HG03575 (cell line): ENCODE measurements at regions not wholly inside any gene's neighbourhood (a gene's known extent, or its start where the extent isn't known, plus 50 kb on each side); places are given as distances from the start of the nearest gene placed in this dataset.

Experiments used
- ATAC-seq: cut with Tn5 transposase; IDR thresholded peaks from one replicate; pipeline ENCODE4 v1.9.1; 2021; ENCODE audit not compliant: unreplicated experiment, insufficient number of reproducible peaks, low FRiP score; ENCODE audit errors: extremely low read depth

DNA sequence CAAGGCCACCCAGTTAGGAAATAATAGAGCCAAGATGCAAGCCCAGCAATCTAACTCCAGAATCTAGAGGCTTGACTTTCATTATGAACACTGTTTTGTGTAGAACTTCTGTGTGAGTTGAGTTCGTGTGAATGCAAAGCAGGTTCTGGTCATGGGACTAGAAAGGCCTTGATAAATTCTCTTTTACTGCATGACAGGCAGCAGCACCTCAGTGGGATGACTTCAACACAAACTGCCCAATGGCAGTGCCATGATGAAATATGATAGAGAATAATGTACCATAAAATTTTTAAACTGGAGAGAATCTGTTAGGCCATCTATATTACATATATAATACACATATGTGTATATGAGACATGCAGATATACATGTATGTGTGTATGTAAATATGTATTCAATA is 214.5 kb downstream of the KLF5 start:
- ATAC-seq: no peak

DNA sequence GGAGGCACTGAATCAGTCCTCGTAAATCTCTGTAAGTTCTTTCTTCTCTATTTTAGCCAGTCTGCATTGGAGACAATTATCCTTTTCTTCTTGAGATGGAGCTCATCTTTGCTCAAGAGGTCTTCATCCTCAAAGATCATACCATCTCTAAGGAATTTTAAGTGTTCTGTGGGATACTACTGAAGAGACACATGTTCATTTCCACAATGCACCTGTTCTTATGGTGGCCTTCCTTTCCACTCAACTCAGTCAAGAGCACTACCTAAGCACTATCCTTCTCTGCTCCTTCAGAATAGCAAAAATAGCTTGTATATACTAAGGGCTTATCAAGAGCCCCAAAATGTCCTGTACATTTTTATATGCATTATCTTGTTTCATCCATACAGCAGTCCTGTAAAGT is 214.0 kb downstream of the KLF5 start:
- no peak for ATAC-seq

DNA sequence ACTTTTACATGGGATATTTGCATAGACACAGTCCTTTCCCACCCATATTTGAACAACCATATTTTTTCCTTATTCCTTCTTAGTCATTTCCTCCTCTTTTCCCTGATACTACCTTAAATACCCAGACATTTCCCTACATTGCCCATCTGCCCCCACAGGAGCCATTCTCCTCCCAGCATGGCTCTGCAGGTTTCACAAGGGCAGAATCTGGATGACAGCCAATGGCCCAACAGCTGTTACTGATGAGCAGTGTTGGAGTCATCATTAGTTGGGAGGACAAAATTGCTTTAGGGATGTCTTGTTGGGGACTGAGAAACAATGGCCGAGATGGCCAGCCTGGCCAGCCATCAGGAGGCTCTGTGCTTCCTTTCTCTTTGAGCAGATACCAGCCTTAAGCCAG is 209.5 kb downstream of the KLF5 start:
- ATAC-seq: no peak

DNA sequence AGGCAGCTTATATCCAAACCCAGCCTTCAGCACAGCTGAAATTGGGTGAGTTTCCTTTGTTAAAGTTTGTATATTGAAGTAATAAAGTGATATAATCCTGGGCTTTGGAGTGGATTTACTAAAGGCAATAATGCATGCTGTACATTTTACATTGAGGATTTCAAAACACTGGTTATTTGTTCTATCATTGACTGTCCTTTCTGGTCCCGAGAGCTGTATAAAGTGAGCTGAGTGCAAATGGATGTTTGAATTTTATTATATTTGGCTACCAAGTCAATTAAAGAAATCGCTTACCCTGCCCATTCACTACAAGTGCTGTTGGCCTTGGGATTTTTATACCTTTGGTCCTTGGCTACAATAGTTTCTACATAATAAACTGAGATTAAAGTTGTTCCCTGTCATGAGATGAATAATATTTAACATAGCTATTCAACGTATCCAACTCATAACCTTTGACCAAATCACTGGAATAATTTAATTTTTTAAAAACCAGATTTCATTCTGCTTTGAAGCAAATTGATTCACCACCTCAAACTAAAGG is 207.9 kb downstream of the KLF5 start:
- no peak for ATAC-seq

DNA sequence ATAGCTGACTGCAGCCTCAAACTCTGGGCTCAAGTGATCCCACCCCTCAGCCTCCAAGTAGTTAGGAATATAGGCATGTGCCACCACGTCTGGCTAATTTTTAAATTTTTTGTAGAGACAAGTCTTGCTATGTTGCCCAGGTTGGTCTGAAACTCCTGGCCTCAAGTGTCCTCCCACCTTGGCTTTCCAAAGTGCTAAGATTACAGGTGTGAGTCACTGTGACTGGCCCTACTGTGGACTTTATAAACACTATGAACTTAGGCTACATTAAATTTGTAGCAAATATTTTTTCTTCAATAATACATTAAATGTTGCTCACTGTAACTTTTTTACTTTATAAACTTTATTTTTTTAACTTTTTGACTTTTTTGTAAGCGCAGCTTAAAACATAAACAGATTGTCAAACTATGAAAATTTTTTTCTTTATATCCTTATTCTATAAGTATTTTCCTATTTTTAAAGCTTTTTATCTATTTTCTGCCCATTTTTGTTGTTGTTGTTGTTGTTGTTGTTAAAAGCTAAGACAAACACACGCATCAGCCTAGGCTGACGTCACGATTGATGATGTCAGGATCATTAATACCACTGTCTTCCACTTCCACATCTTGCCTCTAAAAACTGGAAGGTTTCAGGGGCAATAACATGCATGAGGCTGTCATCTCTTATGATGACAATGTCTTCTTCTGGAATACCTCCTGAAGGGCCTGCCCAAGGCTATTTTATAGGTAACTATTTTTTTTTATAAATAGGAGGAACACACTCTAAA is 204.2 kb downstream of the KLF5 start:
- no peak for ATAC-seq

DNA sequence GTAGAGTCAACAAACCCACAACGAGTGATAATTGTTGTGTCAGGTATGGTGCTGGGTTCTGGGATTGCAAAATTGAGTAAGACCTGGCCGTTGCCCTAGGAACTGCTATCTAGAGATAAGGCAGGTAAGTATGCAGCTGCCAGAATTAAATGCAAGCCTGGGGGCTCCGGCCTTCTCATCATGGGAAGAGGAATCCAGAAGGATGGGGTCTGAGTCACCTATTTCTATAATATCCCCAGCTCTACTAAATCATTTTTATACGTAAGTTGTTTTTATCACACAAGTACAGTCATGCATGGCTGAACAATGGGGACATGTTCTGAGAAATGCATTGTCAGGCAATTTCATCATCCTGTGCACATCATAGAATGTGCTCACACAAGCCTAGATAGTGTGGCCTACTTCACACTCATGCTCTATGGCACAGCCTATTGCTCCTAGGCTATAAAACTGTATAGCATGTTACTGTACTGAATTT is 203.0 kb downstream of the KLF5 start:
- no peak for ATAC-seq

DNA sequence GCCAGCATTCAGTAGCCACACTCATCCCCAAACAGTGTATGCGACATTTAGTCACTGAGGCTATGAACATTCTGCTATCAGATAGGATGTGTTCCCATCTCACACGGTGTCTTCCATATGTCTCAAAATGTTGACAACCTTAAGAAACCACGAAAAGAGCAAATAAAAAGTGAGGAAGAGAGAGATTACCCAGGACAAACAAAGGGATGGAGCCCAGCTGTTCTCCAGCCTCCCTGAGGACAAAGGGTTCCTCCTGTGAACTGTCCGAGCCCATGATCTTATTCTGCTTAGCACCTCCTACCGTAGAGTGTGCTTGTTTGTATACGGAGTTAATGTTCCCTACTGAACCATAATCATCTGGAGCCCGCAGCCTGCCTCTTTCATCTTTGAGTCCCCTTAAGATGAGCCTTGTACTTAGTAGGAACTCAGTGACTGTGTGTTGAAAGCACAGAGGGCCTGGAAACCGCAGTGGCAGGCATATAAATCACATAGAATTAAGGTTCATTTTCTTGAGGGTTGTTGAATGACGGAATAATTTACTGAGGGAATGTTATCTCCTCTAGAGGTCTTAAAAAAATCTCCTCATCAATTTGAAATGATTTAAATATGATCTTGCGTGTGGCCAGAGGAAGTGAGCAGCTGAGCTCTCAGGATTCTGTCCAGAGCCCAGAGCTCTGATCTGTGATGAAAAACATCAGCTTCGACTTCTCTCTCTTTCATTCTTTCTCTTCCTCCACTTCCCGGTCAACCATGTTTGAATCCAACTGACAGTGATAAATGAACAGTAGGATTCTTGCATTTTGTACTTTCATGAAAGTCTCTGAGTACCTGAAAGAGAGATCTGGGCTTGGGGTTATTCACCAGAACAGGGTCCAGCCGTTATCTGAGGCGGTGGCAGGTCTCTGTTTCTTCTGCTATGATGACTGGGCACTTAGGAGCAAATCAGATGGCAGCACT is 200.5 kb downstream of the KLF5 start:
- ATAC-seq: no peak

DNA sequence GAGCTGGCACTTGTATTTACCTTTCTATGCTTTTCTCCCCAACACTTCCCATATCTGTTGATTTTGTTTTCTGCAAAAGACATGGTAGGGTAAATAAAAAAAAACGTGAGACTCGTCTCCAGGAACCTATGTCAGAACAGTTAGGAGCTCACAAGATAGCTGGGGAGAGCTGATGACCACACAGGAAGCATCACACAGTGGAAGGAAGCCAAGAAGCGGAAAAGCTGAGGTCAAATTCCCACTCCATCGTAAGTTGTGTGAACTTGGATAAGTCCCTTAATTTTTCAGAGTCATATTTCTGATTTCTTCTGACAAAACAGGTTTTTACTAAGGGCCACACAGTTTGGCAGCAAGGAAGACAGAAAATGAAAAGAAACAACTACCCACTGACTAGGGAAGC is 199.6 kb downstream of the KLF5 start:
- ATAC-seq: no peak

DNA sequence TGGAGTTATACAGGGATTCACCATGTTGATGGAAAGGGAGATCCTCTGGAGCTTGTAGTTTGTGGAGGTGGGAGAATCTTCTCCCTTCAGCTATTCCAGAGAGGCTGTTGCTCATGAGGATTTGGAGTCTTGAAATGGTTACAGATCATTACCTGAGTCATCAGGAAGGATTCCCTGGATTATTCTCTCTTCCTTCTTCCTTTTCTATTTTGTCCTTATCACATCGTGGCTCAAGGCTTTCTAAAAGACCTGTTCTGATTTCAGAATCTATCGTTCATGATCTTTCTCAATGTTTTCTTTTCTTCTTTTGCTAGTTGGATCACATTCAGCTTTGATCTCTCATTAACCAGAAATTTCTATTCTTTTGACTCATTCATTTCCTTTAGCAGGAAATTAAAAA is 196.0 kb downstream of the KLF5 start:
- no peak for ATAC-seq

DNA sequence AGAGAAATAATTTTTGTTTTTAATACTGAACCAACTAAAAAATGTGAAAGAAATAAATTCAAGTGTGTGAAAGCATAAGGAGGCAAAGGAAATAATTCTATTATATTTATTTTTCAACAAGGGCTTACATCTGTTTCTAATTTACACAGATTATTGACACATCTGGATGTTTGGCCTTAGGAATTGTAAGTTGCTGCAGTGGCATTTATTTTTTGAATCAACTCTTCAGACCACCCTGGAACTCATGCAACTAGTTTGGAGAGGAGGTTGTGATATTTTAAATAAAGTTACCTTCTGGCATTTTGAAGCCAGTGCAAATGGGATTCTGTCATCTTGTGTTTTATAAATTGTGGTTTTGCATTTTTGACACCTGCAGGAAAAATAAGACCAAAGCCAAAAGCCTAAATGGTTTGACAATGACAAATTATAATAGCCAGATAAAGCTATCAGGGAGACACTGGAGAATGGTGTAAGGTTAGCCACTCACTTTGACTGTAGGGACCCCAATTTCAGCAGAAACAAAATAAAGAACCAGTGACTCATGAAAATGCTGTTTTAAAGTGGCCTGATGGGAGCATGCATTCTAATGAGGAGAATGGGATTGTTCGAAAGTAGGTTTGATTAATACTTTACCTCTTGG is 192.9 kb downstream of the KLF5 start:
- no peak for ATAC-seq

DNA sequence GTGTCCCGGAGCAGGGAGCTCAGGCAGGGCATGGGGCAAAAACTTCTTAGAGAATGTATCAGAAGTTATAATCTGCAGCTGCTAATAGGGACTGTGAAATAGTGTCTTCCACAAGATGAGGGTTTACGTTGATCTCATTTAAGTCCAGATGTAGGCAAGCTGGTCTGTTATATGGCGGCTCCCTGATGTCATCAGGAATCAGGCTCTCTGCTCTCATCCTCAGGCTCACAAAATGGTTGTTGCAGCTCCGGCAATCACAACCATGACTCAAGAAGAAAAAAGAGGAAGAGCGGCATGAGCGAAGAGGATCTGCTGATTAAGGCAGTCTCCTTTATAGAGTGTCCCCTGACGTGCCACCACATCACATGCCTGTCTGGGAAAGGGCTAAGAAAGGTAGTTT is 191.3 kb downstream of the KLF5 start:
- ATAC-seq: no peak

DNA sequence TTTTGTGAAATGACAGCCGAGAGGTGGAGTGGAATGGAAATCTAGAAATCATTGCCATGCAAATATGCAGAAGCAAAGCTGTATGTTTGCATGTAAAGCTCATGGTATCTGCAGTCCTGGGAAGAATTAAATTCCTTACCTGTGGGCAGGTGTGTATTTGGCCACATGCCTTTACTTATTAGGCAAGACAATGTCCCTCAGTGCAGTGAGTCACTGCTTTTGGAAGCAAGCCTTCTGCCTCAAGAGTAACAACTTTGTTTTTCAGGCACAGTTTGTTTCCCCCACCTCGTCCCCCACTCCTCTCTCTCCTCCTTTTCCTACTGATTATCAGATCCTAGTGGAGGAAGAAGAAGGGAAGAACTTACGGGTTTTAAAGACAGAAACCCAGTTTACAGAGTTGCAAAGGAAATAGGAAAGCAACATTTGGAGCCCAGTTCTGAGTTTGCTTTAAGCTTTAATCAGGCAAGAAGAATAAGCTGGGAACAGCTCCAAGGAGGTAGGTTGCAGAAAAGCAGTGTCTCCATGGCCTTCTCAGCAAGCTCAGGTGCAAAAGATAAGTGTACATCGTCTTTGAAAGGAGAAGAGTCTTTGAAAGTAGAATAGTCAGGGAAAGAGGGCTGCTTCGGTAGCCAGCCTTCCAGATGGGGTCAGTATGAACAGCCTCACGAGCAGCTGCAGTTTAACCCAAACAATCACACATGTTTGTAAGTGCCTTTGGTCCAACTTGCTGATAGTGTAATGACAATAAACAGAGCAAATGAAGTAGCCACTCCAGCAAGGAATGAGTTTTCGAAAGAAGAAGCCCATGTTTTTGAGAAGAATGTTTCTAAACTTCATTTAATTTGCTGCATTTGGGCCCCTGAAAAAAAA is 190.1 kb downstream of the KLF5 start:
- ATAC-seq: no peak

DNA sequence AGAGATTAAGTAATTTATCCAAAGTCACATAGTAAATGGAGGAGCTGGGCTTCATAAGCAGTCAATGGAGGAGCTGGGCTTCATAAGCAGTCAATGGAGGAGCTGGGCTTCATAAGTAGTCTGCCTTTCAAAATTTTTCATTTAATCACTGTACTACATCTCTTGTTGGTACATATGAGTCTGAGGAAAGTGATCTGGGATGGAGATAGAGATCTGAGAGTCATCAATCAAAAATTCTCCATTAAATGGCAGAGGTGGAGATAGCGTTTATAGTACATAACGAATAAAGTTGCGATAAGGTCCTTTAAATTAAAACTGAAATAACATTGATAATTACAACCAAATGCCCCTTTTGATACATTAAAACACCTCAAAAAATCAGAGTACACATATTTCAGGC is 189.3 kb downstream of the KLF5 start:
- no peak for ATAC-seq

DNA sequence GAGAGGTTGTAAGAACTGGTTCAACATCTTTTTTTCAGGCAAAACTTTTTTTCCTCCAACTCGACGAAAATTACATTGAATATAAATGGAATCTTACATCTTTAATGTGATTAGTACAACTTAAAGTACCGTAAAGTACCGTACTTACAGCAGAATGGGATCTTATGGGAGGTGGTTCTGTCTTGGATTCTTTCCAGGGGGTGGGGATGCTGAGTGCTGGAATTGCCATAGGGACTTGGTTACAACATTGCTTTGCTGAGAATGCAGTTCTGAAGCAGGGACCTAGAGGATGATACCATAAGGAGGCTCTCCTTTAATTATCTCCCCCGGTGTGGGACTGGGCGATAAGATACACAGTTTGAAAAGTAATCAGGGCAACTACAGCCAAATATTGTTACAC is 186.4 kb downstream of the KLF5 start:
- ATAC-seq: no peak

DNA sequence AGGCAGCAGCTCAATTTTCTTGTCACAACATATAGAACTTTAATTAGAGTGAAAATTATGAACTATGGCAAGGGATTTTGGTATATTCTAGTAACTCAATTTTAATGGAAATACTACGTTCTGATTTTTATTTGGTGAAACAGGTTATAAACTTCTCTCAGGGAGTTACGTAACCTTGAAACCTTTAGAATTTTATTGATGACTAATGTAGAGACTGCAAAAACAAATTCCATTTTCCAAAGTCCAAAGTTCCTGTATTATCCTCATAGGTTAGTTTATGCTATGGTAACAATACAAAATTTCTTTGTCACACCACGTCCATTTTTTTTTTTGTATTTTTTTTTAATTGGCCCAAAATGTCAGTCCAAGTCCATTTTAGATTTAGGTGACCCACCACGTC is 185.7 kb downstream of the KLF5 start:
- ATAC-seq: no peak

DNA sequence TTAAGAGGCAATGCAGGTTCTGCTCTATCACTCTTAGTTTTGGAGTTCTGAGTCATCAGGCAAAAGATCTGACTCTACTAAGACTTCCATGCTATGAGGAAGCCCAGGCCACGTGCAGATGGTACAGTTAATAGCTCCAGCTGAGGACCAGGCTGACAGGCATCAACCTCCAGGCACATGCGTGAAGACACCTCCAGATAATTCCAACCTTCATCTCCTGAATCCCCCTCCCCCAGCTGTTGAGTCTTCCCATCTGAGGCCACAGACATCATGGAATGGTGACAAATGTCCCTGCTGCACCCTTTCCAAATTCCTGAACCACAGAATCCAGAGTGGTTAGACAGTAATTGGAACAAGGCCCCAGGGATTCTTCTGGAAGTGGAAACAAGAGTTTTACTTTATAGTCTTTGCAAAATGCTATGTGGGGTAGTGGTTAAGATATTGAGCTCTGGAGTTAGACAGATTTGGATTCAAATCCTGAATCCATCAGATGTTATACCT is 183.8 kb downstream of the KLF5 start:
- ATAC-seq: no peak

DNA sequence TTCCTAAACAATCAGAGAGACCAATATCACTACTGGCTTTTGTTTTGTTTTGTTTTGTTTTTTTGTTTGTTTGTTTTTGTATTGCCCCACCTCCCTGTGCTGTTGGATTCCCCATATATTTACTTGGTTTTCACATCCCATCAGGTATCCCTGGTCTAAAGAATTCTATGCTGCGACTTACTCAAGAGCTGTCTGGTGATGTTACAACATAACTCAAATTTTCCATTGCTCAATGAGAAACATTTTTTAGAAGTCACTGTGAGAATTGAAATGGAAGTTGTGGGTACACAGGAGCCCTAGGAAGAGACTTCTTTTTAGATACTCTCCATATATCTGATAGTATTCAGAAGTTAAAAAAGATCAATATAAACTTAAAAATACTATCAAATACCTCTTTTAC is 181.4 kb downstream of the KLF5 start:
- ATAC-seq: no peak

DNA sequence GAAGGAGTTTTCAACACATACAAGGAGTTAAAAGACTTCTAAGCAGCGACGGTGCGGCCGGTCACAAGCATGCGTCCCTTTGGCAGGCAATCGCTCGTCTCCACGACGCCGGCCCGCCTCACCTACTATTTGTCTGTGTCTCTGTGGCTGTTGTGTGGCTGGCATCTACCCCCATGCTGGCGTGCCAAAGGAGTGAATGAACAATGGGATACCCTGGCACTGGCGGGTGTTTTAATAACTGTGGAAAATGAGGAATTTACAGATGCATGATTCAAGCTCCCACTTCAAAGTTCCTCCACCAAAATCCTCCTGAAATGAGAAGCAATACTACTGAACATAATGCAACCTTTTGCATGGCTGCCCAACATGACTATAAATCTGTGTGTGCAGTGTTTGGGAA is 176.6 kb downstream of the KLF5 start:
- no peak for ATAC-seq
